Neural progenitor cell (in vitro differentiated cells): ENCODE measurements at regions not wholly inside any gene's neighbourhood (a gene's known extent, or its start where the extent isn't known, plus 50 kb on each side); places are given as distances from the start of the nearest gene placed in this dataset.

Experiments
- CTCF ChIP-seq: fragments of 200-600 bp; sonication (generic); IDR thresholded peaks from 2 replicates; pipeline ENCODE4 v1.5.1; 2017; ENCODE audit warnings: antibody characterized with exemption, mild to moderate bottlenecking
- EZH2 ChIP-seq: fragments of 200-600 bp; sonication (generic); IDR thresholded peaks from 2 replicates; pipeline ENCODE4 v1.6.1; 2017; ENCODE audit warnings: antibody characterized with exemption, mild to moderate bottlenecking, moderate library complexity

GRCh38 chr16:49929626-49930025 lies 73.7 kb upstream of the ZNF423 start:
- TF ChIP-seq CTCF (no peak), EZH2 (no peak)
